HG02943 (cell line): ENCODE measurements at regions not wholly inside any gene's neighbourhood (a gene's known extent, or its start where the extent isn't known, plus 50 kb on each side); places are given as distances from the start of the nearest gene placed in this dataset.

Experiments
- ATAC-seq: cut with Tn5 transposase; IDR thresholded peaks from one replicate; pipeline ENCODE4 v1.9.1; 2021; ENCODE audit warnings: mild to moderate bottlenecking, low read depth, moderate library complexity; ENCODE audit not compliant: unreplicated experiment

DNA sequence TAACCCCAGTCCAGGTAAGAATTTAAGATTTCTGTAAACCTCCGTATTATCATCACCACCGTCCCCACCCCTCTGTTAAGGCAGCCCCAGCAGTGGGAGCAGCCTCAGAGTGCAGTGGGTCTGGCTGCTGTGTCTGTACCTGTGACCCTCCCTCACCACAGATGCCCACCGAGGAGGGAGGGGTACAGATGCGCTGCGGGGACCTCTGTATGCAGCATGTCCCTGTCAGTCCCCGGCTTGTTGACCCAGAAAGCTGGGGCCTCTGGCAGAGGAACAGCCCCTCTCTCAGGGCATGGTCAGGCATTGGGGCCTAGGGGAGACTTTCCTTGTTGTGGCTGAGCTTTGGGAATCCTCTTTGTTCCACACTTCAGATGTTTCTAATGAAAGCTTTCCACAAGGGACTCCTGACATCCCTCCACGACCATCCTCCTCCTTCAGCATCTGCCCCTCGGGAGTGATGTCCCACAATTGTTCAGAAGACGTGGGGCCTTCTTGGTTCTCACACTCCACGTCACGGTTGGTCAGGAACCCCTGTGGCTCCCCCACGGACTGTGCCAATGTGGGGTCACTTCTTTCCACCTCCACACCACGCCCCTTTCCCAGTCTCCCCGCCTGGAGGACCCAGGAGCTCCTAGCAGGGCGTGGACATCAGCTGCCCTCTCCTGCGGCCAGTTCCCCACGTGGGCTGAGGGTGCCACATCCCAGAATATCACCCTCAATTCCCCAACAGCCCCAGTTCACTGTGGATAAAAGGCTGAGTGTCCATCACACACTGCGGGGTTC is 384.2 kb upstream of the MYT1L start:
- ATAC-seq = no peak

- no peak for ATAC-seq
Observed at GRCh38 chr2:2714408-2714807, 383.3 kb upstream of the MYT1L start.

- ATAC-seq = no peak
Observed at GRCh38 chr2:2709431-2709770, 378.3 kb upstream of the MYT1L start.

- no peak for ATAC-seq
Observed at GRCh38 chr2:2708575-2709430, 377.7 kb upstream of the MYT1L start.

DNA sequence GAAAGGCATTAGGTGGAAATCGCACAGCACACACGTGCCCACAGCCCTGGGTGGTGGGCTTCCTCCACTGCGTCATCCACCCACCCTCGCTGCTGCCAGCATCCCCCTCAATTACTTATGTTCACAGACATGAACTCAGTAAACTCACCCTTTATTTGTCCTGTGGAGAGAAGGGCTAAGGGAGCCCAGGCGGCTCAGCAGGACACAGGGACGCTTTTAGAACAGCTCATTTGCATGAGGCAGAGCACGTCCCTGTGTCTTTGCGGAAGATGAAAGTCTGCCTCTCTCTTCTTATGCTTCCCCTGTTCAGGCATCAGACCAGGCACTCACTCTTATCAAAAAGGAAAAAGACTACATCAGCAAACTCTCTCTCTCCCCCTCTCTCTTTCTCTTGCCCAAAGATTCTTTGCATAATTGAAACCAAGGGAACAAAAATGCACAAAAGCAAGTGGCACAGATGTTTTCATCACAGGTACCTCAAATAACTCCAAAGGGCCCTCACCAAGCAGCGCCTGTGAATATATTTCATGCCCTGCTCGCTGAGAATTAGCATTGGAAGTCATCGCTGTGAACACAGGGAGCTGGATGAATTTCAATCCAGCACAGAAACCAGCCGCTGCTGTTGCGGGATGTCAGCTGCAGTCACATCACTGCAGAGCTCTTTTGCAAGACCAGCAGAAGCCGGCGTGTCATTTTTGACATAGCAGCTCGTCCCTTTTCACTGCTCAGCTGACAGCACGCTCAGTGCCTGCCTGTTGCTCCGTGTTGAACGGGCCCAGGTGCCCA is 376.3 kb upstream of the MYT1L start:
- ATAC-seq = no peak

GRCh38 chr2:2706306-2706705 is 375.2 kb upstream of the MYT1L start:
- no peak for ATAC-seq

DNA sequence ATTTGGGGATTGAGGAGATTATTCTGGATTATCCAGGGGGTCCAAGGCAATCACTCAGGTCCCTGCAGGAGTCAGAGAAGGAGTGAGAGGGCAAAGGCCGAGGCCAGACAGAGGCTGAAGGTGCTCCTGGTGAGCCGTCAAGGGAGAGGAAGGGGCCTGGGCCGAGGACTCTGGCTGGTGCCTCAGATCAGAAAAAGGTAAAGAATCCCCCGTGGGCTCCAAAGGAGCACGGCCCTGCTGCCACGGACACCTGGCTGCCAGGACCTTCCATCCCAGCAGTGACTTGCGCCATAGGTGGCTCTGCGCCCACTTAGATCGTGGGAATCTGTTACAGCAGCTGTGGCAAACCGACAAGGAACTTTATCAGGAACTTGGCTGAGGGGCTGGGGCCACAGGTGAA is 374.8 kb upstream of the MYT1L start:
- ATAC-seq = no peak

- no peak for ATAC-seq
Observed at GRCh38 chr2:2704428-2705090, 373.5 kb upstream of the MYT1L start.

DNA sequence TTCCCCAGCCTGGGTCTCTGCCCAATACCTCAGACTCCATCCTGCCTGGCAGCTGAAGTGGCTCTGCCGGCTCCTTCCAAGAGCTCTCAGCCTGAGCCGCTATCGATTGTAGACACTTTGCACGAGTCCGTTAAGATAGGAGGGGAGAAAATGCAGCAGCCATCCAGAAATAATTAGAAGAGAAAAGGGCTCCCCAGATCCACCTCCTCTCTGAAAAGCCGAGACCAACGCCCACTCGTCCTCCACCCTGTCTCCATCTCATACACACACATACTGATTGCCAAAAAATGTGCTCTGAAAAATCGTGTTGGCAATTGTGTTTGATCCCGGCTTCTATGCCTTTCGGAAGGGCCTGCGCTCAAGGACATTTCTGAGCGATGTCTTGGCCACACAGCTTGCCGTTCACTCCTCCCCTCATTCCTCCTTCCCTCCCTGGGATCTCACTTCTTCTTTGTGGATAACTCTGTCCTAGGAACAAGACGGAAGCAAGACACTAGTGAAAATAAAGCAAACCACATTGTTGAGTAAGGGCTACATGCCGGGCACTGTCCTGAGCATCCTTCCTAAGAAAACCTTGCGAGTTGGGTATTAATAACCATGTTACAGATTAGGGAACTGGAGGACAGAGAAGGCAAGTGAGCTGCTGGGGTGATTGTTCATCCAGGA is 372.8 kb upstream of the MYT1L start:
- ATAC-seq = no peak

DNA sequence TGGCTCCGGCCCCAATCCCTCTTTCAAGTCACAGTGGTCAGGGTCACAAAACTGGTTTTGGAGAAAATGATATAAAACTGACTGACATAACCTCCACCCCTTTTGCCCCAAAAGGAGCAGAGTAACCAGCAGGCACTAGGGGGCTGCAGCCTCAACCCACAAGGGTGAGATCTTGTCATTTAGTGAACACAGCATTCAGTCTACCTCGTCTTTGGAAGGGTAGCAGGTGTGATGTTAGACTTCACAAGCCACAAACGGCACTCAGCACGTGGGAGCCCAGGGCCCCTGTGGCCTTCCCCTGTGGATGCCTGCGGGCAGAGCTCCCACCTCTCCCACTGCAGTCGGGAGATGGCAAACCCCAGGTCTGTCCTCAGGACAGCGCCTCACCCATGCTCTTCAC is 372.1 kb upstream of the MYT1L start:
- no peak for ATAC-seq

- ATAC-seq = no peak
Observed at GRCh38 chr2:2702385-2702784, 371.3 kb upstream of the MYT1L start.

GRCh38 chr2:2701813-2702212 is 370.7 kb upstream of the MYT1L start:
- no peak for ATAC-seq

DNA sequence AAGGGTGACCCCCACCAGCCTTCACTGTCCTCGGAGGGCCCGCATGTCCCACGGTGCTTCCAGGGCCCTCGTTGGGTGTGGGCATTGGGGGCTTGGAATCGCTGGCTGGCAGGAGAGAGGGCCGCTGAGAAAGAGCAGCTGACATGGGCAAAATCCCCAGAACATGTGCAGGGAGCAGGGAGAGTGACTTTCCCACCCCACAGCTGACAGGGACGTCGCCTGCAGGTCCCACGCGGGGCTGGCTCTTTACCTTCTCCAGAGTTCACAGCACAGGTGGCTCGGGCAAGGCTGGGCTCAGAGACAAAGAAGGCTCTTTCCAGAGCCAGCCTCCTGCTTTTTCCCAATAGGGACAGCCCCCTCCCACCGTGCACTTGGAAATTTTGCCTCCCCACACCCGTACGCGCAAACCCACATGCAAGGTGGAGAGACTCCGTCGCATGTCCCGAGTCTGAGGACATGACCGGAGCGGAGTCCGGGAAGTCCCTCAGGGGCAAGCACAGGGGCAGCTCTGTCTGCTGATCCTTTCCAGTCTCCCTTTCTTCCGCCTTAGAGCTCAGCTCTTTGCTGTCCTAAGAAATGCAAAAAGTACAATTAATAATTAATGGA is 370.2 kb upstream of the MYT1L start:
- ATAC-seq = no peak

DNA sequence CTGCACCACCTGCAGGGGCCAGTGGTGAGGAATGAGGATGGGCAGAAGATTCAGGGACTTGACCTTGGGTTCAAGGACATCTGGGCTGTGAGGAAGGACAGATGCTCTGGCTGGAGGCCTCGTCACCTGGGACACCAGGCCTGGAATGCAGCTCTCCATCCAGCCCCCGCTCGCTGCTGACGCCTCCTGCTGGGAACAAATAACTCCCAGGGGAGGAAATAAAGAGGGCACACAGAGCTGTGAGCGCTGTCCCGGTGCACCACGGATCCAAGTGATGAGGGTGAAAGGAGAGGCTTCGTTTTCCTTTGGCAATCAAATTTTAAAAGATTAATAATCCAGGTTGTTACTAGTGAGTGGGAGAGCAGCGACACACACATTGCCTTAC is 368.0 kb upstream of the MYT1L start:
- no peak for ATAC-seq

DNA sequence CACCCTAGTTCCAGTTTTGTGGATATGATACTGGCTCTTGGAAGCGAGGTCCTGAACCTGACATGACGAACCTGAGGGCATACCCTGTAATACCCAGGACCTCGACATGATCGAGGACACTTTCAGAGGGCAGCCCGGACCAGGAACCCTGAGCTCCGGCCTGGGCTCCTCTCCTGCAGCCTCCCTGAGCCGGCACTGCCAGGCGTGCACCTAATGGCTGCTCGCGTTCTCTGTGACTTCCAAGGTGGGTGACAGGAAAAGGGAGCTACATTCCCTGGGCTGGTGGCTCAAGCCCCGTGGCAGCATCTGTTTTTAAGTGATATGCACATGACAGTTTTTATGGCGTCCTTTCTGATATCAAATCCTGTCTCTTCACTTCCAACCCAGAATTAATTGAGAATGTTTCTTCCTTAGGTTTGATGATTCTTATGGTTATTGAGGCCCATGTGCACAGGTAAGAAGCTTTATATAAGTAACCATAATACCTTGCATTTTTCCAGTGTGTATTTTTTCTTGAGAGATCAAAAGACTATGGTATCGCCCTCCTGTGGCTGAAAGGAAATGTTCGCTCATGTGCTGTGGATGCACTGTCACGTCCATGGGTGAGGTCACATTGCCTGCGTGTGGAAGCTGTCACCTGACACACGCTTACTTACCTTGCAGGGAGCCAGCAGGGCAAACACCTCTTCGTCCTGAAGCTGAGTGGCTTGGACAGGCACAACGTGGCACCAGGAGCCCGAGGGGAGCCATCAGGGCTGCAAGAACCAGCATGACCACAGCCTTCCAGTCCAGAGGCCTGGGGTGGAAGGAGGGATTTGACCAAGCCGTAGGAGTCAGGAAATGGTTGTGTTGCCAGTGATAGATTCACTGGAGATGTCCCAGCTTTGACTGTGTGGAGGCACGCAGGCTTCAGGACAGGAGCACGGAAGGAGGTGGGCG is 367.4 kb upstream of the MYT1L start:
- ATAC-seq = no peak

DNA sequence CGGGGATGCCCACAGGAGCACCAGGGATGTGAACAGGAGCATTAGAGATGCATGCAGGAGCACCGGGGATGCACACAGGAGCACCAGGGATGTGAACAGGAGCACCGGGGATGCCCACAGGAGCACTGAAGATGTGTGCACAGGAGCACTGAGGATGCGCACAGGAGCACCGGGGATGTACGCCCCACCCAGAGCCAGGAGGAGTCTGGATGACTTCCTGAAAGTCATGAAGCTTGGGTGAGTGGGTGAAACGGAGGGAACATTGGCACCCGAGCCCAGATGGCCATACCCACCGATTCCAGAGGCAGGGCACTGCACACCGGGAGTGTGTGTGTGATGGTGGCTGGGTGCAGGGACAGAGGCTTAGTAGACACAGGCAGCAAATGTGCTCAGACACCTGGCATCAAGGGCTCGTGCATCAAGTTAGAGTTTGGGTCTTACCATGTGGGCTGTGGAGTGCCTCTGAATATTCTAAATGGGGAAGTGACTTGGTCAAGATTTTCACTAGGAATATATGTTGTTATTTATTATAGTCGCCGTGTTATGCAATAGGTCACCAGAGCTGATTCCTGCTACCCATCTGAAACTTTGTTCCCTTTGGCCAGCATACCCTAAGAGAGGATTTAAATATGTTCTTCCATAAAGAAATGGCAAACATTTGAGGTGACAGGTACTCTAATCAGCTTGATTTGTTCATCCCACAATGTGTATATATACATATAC is 365.8 kb upstream of the MYT1L start:
- ATAC-seq = no peak

- no peak for ATAC-seq
Observed at GRCh38 chr2:2696325-2696724, 365.2 kb upstream of the MYT1L start.

DNA sequence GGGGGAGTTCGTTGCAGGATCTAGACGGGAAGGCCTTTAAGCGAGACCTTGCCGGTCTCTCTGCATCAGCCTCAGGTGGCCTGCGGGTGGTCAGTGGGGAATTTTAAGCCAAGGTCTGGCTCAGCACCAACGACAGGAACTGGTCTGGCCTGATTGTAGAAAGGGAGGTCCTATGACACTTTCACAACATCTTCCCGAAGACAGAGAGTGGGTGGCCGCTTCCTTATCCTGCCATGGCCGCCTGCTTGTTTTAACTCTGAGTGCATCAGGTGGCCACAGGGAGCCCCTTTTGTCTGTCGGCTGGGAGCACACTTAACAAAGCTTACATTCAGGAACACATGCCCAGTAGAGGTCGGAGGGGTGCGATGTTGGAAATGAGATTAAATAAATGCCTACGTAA is 363.7 kb upstream of the MYT1L start:
- ATAC-seq = no peak
